H1 (cell line): ENCODE measurements at regions not wholly inside any gene's neighbourhood (a gene's known extent, or its start where the extent isn't known, plus 50 kb on each side); places are given as distances from the start of the nearest gene placed in this dataset.

Experiments used
- CTCF ChIA-PET: fragments of 300-600 bp; sonication (Branson Sonifier 250); formaldehyde crosslinking; loops from one replicate; lab custom pipeline; 2021; ENCODE audit not compliant: partially characterized antibody; lab: Charles Lee
- POLR2A ChIA-PET: fragments of 300-600 bp; sonication (Branson Sonifier 250); formaldehyde crosslinking; loops from one replicate; lab custom pipeline; 2021; ENCODE audit warnings: inconsistent platforms; ENCODE audit not compliant: partially characterized antibody; lab: Charles Lee
- DNase-seq, 2 experiments: peaks; one replicate each; pipeline versions ENCODE4 v3.0.0 to v3.0.0-alpha.2; 2010 to 2022; ENCODE audit warnings: low spot score in 2 of 2, low read depth in 1 of 2, mixed read lengths in 1 of 2
- FAIRE-seq: peaks from 2 replicates; lab custom pipeline; 2011; peaks lifted over from hg19 to GRCh38; lab: Jason Lieb, UNC
- H2AFZ ChIP-seq: 2 replicates; pipeline ENCODE4 v1.8.1; 2012; ENCODE audit warnings: low read length, inconsistent platforms
- H2AK5ac ChIP-seq: 2 replicates; pipeline ENCODE4 v1.6.1; 2013; ENCODE audit warnings: low read depth, low read length
- H2BK120ac ChIP-seq: replicated peaks from 2 replicates; pipeline ENCODE3; 2013; ENCODE audit warnings: low read depth, low read length, inconsistent platforms
- H2BK12ac ChIP-seq: 2 replicates; pipeline ENCODE4 v1.6.1; 2013; ENCODE audit warnings: low read depth, low read length
- H2BK15ac ChIP-seq: 2 replicates; pipeline ENCODE4 v1.6.1; 2013; ENCODE audit warnings: low read length
- H2BK20ac ChIP-seq: 2 replicates; pipeline ENCODE4 v1.6.1; 2013; ENCODE audit warnings: low read length
- H2BK5ac ChIP-seq: 2 replicates; pipeline ENCODE4 v1.6.1; 2013; ENCODE audit warnings: low read depth, low read length
- H3K14ac ChIP-seq: 2 replicates; pipeline ENCODE4 v1.6.1; 2013; ENCODE audit warnings: inconsistent platforms; ENCODE audit not compliant: insufficient read length
- H3K18ac ChIP-seq: 2 replicates; pipeline ENCODE4 v1.6.1; 2013; ENCODE audit warnings: low read length; ENCODE audit errors: extremely low read depth
- H3K23ac ChIP-seq: 2 replicates; pipeline ENCODE4 v1.6.1; 2013; ENCODE audit warnings: inconsistent platforms; ENCODE audit not compliant: insufficient read length
- H3K23me2 ChIP-seq: 2 replicates; pipeline ENCODE4 v1.6.1; 2013; ENCODE audit warnings: low read depth, low read length
- H3K27ac ChIP-seq: 2 replicates; pipeline ENCODE4 v1.6.1; 2011; ENCODE audit warnings: low read depth, low read length, inconsistent platforms
- H3K27me3 ChIP-seq, 4 experiments: replicated peaks in 1 of 4; 1 replicate in 1 of 4; 2 replicates in 3 of 4; pipeline versions ENCODE4 v1.6.1 to v1.8.1; 2011 to 2013; ENCODE audit warnings: low read length in 3 of 4, mild to moderate bottlenecking in 3 of 4, inconsistent platforms in 2 of 4, mixed read lengths in 2 of 4, moderate library complexity in 1 of 4; ENCODE audit not compliant: control insufficient read depth in 3 of 4, insufficient read depth in 3 of 4; ENCODE audit errors: extremely low read depth in 1 of 4
- H3K36me3 ChIP-seq, 4 experiments: 2 replicates each; pipeline versions ENCODE4 v1.6.1 to v1.8.1; 2011 to 2013; ENCODE audit warnings: mild to moderate bottlenecking in 4 of 4, low read length in 3 of 4, moderate library complexity in 2 of 4, control low read depth in 1 of 4, inconsistent platforms in 1 of 4; ENCODE audit not compliant: insufficient read depth in 4 of 4, control insufficient read depth in 2 of 4
- H3K4ac ChIP-seq: replicated peaks from 2 replicates; pipeline ENCODE3; 2013; ENCODE audit warnings: low read length, low read depth, mixed read lengths, inconsistent platforms; ENCODE audit not compliant: insufficient read length
- H3K4me1 ChIP-seq, 4 experiments: replicated peaks in 1 of 4; 1 replicate in 1 of 4; 2 replicates in 3 of 4; pipeline versions ENCODE4 v1.6.1 to v1.8.1; 2011 to 2013; ENCODE audit warnings: low read length in 3 of 4, inconsistent platforms in 2 of 4, mixed read lengths in 1 of 4; ENCODE audit not compliant: insufficient read depth in 4 of 4, control insufficient read depth in 3 of 4
- H3K4me2 ChIP-seq, 2 experiments: 2 replicates each; pipeline versions ENCODE4 v1.6.1 to v1.8.1; 2011 to 2013; ENCODE audit warnings: low read depth in 2 of 2, low read length in 2 of 2, control low read depth in 1 of 2, inconsistent platforms in 1 of 2, mild to moderate bottlenecking in 1 of 2; ENCODE audit not compliant: insufficient read depth in 1 of 2
- H3K4me3 ChIP-seq, 4 experiments: fragments of 200-600, 300-600 bp in 1 of 4; sonication (generic), shearing (Covaris generic), sonication (Bioruptor Twin) in 1 of 4; 2 replicates each; pipeline versions ENCODE4 v1.5.1 to v1.8.1; 2011 to 2016; ENCODE audit warnings: low read length in 4 of 4, low read depth in 3 of 4, control low read depth in 2 of 4, inconsistent platforms in 2 of 4, mild to moderate bottlenecking in 2 of 4, mixed read lengths in 1 of 4, moderate library complexity in 1 of 4; ENCODE audit not compliant: insufficient read depth in 2 of 4; ENCODE audit errors: extremely low read depth in 1 of 4
- H3K56ac ChIP-seq: replicated peaks from 2 replicates; pipeline ENCODE3; 2013; ENCODE audit warnings: low read depth, mild to moderate bottlenecking, mixed read lengths, low read length, inconsistent platforms; ENCODE audit not compliant: insufficient read length
- H3K79me1 ChIP-seq: 2 replicates; pipeline ENCODE4 v1.6.1; 2013; ENCODE audit warnings: low read depth, low read length, control low read depth
- H3K79me2 ChIP-seq, 2 experiments: 2 replicates each; pipeline versions ENCODE4 v1.6.1 to v1.8.1; 2012 to 2013; ENCODE audit warnings: low read length in 2 of 2, mild to moderate bottlenecking in 2 of 2, inconsistent platforms in 1 of 2; ENCODE audit not compliant: insufficient read depth in 2 of 2, control insufficient read depth in 1 of 2
- H3K9ac ChIP-seq, 4 experiments: replicated peaks in 1 of 4; 1 replicate in 1 of 4; 2 replicates in 3 of 4; pipeline versions ENCODE4 v1.6.1 to v1.8.1; 2011 to 2013; ENCODE audit warnings: low read depth in 3 of 4, low read length in 3 of 4, control low read depth in 2 of 4, mild to moderate bottlenecking in 2 of 4, moderate library complexity in 2 of 4, inconsistent platforms in 1 of 4; ENCODE audit errors: extremely low read depth in 1 of 4
- H3K9me3 ChIP-seq, 2 experiments: 2 replicates each; pipeline versions ENCODE4 v1.6.1 to v1.8.1; 2012 to 2013; ENCODE audit warnings: mild to moderate bottlenecking in 2 of 2, moderate library complexity in 2 of 2, control low read depth in 1 of 2, inconsistent platforms in 1 of 2, low read depth in 1 of 2, low read length in 1 of 2, mixed read lengths in 1 of 2; ENCODE audit not compliant: insufficient read depth in 2 of 2
- H4K20me1 ChIP-seq, 2 experiments: replicated peaks in 1 of 2; 2 replicates each; pipeline versions ENCODE3 to v1.8.1; 2011 to 2013; ENCODE audit warnings: inconsistent platforms in 2 of 2, low read length in 2 of 2, mild to moderate bottlenecking in 1 of 2; ENCODE audit not compliant: insufficient read depth in 2 of 2, control insufficient read depth in 1 of 2
- H4K5ac ChIP-seq: 2 replicates; pipeline ENCODE4 v1.6.1; 2013; ENCODE audit warnings: low read length, low read depth, mixed read lengths, inconsistent platforms; ENCODE audit not compliant: insufficient read length
- H4K8ac ChIP-seq: 2 replicates; pipeline ENCODE4 v1.8.0; 2013; ENCODE audit warnings: mild to moderate bottlenecking, moderate library complexity, low read length, inconsistent platforms; ENCODE audit not compliant: insufficient read depth; ENCODE audit errors: extremely low read depth
- H4K91ac ChIP-seq: replicated peaks from 2 replicates; pipeline ENCODE3; 2013; ENCODE audit warnings: low read length, mixed read lengths, inconsistent platforms; ENCODE audit not compliant: insufficient read length
- RBBP5 ChIP-seq: IDR thresholded peaks from 2 replicates; pipeline ENCODE4 v1.7.1; 2012; ENCODE audit warnings: low read depth, mild to moderate bottlenecking, inconsistent platforms, low read length, moderate library complexity, borderline replicate concordance
- WGBS, 2 experiments: shearing (Covaris generic) in 1 of 2; methylation state at CpG; one replicate each; pipeline versions ENCODE4 v1.1.6 to v1.1.7; 2013 to 2015; ENCODE audit warnings: low lambda C conversion rate in 2 of 2, mixed read lengths in 2 of 2, inconsistent platforms in 1 of 2, low coverage in 1 of 2, missing lambda C conversion rate in 1 of 2; ENCODE audit not compliant: insufficient replicate concordance in 2 of 2, insufficient coverage in 1 of 2, insufficient read length in 1 of 2; ENCODE audit errors: extremely low coverage in 1 of 2, missing lambda C conversion rate in 1 of 2; 5-methylcytosine and 5-hydroxymethylcytosine counted together

DNA sequence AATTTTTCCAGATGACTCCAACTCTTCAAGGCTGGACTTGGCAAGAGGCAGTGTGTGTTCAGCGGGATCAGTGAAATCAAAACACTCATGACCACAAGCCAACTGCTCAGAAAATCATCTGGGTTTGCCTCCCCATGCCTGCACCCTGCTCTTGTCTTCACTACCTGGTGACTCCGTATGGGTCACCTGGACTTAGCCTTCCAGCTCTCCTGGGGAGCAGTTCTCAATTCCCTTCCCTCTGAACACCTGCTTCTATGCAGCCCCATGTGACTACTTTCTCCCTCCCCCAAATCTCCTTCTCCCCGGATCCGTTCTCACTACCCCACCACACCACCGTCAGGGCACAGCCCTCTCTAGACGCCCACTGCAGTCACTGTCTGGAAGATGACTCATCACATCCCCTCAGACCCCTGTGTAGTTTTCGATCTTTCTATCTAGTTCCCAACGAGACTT is 130.2 kb upstream of the ID2 start:
- no peaks in the 10 kb centered on the region for H3K23me2 ChIP-seq

More for the DNA sequence above, 130.2 kb upstream of the ID2 start:
- H4K91ac ChIP-seq, result no peak overlapping the region
- H3K56ac ChIP-seq, result no peak overlapping the region
- no peak overlapping the region for H3K4ac ChIP-seq
- no peak overlapping the region for H2BK120ac ChIP-seq
- H3K23ac ChIP-seq, result no peak overlapping the region
- no peak overlapping the region for H3K27ac ChIP-seq
- H3K4me3 ChIP-seq, result no peak overlapping the region
- H3K14ac ChIP-seq, result no peak overlapping the region
- no peak overlapping the region for H2AFZ ChIP-seq
- 0 out of 2 replicates have a peak overlapping the region, but pooled peaks have one; percentile 27 for H2BK20ac ChIP-seq
- WGBS, 2 experiments, result 90% methylated on average over 8 of the region's 8 CpGs; no CpG with 5 or more reads in 1 of the 2 experiments
- FAIRE-seq, result no peak
- H3K79me2 ChIP-seq, result no peaks in the 10 kb centered on the region
- H3K9me3 ChIP-seq, result no peaks in the 10 kb centered on the region
- no peak for DNase-seq
- no peaks in the 10 kb centered on the region for H3K27me3 ChIP-seq
- H3K36me3 ChIP-seq, result no peaks in the 10 kb centered on the region
- H3K4me1 ChIP-seq, result no peaks in the 10 kb centered on the region
- no peak overlapping the region for H4K5ac ChIP-seq
- no peak overlapping the region for H2BK5ac ChIP-seq
- no peak overlapping the region for H3K18ac ChIP-seq
- no peak overlapping the region for H2BK12ac ChIP-seq
- POLR2A ChIA-PET, result no interaction called here
- CTCF ChIA-PET, result no interaction called here
- no peak overlapping the region for H2BK15ac ChIP-seq
- no peaks in the 10 kb centered on the region for H4K20me1 ChIP-seq
- H3K79me1 ChIP-seq, result no peaks in the 10 kb centered on the region; the same call in 1 of the 2 replicates
- no peak overlapping the region for H2AK5ac ChIP-seq
- H4K8ac ChIP-seq, result no peak overlapping the region
- H3K9ac ChIP-seq, result no peak overlapping the region
- no peak overlapping the region for H3K4me2 ChIP-seq
- TF ChIP-seq RBBP5, result no peak
